Kidney epithelial cell (primary cell): ENCODE measurements at regions not wholly inside any gene's neighbourhood (a gene's known extent, or its start where the extent isn't known, plus 50 kb on each side); places are given as distances from the start of the nearest gene placed in this dataset.

Experiments used
- DNase-seq: peaks from one replicate; pipeline ENCODE4 v3.0.0-alpha.2; 2010; ENCODE audit warnings: low read depth
- H3K27me3 ChIP-seq: 2 replicates; pipeline ENCODE4 v1.6.0; 2011; ENCODE audit warnings: low read length; ENCODE audit not compliant: control insufficient read depth, insufficient read depth
- H3K36me3 ChIP-seq: 2 replicates; pipeline ENCODE4 v1.5.1; 2011; ENCODE audit warnings: low read length; ENCODE audit not compliant: control insufficient read depth, insufficient read depth
- H3K4me3 ChIP-seq: 2 replicates; pipeline ENCODE4 v1.5.1; 2011; ENCODE audit warnings: low read depth, mild to moderate bottlenecking, control low read depth, low read length
- CTCF ChIP-seq: IDR thresholded peaks from 2 replicates; pipeline ENCODE4 v1.5.1; 2011; ENCODE audit warnings: mild to moderate bottlenecking, moderate library complexity, low read length, control low read depth, inconsistent platforms; ENCODE audit not compliant: insufficient read depth, poor library complexity, severe bottlenecking

- Histone ChIP-seq H3K27me3 (no peaks in the 10 kb centered on the region), H3K4me3 (no peak overlapping the region), H3K36me3 (no peaks in the 10 kb centered on the region)
- DNase-seq: no peak
- no peak for TF ChIP-seq CTCF
Measured at GRCh38 chr4:84338367-84338766, 160.7 kb downstream of the NKX6-1 start.

- H3K4me3 ChIP-seq: no peak overlapping the region
- H3K27me3 ChIP-seq: no peaks in the 10 kb centered on the region
- no peak for DNase-seq
- H3K36me3 ChIP-seq: no peaks in the 10 kb centered on the region
- TF ChIP-seq CTCF: no peak
Measured at GRCh38 chr4:84336964-84337705, 162.0 kb downstream of the NKX6-1 start.

GRCh38 chr4:84327526-84327925 lies 171.6 kb downstream of the NKX6-1 start:
- no peak for TF ChIP-seq CTCF
- Histone ChIP-seq H3K27me3 (no peaks in the 10 kb centered on the region), H3K36me3 (no peaks in the 10 kb centered on the region), H3K4me3 (no peak overlapping the region)
- DNase-seq: no peak

GRCh38 chr4:84325625-84326024 lies 173.5 kb downstream of the NKX6-1 start:
- no peaks in the 10 kb centered on the region for H3K27me3 ChIP-seq
- no peak overlapping the region for H3K4me3 ChIP-seq
- no peaks in the 10 kb centered on the region for H3K36me3 ChIP-seq
- TF ChIP-seq CTCF: no peak
- no peak for DNase-seq

GRCh38 chr4:84324303-84325245 lies 174.5 kb downstream of the NKX6-1 start:
- Histone ChIP-seq H3K4me3 (no peak overlapping the region), H3K27me3 (no peaks in the 10 kb centered on the region), H3K36me3 (no peaks in the 10 kb centered on the region)
- no peak for TF ChIP-seq CTCF
- no peak for DNase-seq
